HG02981 (cell line): ENCODE measurements at regions not wholly inside any gene's neighbourhood (a gene's known extent, or its start where the extent isn't known, plus 50 kb on each side); places are given as distances from the start of the nearest gene placed in this dataset.

Experiments
- ATAC-seq: cut with Tn5 transposase; IDR thresholded peaks from one replicate; pipeline ENCODE4 v1.9.1; 2021; ENCODE audit warnings: mild to moderate bottlenecking, moderate library complexity; ENCODE audit not compliant: unreplicated experiment

DNA sequence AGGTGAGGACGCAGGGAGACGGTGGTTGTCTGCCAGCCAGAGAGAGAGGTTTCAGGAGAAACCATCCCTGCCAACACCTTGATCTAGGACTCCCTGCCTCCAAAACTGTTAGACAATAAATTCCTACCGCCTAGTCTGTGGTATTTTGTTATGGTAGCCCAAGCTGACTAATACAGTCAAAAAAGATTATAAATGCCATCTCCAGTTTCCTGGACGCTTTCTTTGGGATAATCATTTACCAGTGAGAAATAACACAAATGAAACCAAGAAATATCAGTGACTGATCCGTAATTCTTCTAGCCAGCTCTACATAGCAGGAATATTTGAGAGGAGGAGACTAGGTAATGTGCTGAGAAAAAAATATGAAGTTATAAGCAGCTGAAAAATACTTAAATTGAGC lies 707.8 kb upstream of the LMCD1 start:
- no peak for ATAC-seq

DNA sequence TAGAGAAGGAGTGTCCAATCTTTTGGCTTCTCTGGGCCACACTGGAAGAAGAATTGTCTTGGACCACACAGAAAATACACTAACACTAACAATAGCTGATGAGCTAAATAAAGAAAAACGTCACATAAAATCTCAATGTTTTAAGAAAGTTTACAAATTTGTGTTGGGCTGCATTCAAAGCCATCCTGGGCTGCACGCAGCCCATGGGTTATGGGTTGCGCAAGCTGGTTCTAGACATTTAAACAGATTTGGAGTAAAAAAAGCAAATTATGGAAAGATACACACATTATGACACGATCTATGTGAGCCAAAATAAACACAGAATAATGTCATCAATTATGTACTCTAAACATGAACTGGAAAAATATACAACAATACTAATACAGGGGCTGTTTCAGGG lies 703.3 kb upstream of the LMCD1 start:
- no peak for ATAC-seq

GRCh38 chr3:7800006-7800780 lies 701.4 kb upstream of the LMCD1 start:
- ATAC-seq, result no peak

DNA sequence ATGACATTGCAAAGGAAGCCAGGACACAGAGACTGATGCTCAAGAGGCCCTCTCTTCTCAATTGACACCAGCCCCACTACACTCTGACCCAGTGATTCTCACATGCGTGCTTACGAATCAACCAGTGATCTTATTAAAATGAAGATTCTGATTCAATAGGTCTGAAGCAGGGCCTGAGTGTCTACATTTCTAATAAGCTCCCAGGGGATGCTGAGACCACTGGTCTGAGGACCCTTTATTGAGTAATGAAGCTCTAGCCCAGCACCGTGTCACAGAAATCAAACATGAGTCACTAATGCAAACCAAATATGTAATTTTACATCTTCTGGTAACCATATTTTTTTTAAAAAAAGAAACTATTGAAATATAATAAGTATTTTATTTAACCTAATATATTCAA lies 689.1 kb upstream of the LMCD1 start:
- ATAC-seq, result no peak

DNA sequence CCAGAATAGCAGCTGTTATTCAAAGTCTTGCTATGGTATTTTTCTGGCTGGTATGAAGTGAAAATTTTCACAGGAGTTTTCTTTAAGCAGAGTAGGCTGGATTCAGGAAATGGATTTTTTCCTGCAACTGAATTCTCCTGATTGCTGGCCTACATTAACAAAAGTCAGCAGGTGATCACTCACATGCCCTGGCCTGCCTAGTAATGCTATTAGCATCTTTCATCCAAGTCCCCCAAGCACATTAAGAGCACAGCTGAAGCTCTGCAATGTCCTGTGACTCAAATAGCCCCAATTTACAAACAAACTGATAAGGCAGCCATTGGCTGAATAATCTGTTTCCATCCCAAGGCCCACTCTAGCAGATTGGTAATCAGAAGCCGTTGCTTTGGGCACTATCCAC lies 688.3 kb upstream of the LMCD1 start:
- ATAC-seq, result no peak

DNA sequence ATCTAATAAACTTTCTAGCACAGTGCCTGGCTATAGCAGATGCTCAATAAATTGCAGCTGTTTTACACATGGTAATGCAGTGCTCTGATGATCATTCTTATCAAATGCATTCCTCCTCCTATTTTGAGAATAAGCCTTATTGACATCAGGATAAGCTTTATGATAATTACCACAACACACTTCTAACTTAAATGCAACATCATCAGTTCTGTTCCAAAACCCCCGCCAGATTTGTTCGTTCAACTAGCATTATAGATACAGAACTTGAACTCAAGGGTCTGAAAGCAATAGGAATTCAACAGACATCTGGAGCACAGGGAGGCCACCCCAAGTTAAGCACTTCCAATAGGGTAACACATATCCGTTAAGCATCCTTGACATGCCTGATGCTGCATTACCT lies 684.4 kb upstream of the LMCD1 start:
- ATAC-seq, result no peak

DNA sequence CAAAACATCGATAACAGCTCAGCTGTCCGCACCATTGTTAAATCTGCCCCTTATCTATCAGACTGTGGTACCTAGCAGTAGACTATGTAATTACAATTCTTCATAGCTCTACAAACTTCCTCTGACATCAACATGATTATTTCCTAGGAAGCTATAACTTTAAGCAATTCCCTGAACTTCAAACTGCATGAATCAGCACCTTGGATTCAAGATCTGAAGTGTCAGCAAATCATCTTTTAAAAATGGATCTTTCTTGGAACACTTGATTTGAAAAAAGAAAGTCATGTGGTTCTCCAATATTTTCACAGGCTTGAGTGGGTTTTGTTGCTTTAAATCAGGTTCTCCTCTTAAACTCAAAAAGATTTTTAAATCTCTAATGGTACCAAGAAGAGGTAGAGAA lies 680.7 kb upstream of the LMCD1 start:
- no peak for ATAC-seq

DNA sequence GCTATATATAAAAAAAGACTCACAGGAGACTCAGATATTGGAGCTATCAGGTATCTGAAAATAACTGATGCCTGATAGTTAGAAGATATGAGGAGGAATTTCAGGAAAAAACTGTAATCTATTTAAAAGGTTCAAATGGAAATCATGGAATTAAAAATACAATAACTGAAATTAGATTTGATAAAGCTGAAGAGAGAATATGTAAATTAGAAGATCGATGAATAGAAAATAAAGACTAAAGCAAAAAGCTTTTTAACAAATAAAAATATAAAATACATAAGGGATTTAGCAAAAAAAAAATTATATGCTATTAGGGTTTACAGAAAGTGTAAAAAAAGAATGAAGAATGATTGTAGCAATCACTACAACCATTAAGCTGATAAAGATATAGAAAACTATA lies 679.8 kb upstream of the LMCD1 start:
- no peak for ATAC-seq

DNA sequence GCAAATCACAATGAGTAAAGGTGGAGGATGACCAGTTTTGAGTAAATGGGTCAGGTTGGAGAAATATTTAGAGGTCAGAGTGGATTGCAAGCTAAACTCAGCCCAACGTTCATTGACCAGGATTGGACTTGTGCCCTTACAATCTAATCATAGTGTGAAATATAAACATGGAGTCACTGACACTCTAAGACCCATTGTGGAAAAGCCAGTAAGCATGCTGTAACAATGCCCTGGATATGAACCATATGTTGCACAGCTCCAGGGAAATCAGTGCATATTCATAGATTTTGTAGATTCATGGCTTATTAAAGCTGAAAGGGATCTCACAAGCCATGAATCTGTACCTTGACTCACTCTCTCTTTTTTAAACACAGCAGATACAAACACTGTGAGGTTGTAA lies 660.2 kb upstream of the LMCD1 start:
- no peak for ATAC-seq

DNA sequence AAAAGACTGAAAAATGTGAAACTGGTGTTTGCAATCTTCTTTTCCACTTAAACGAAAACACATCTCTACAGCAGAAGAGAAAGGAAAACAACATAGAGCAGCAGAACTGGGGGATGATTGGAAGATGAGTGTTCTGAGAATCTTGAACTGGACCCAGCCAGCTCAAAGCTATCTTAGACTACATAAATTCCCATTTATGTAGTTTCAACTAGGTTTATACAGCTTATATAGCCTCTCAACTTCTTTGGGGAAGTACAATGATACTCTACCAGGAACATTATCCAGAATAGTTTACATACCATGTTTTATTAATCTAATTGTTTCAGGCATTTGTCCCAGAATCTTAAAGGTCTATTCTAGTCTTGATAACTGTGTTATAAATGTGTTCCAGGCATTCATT lies 658.2 kb upstream of the LMCD1 start:
- ATAC-seq, result no peak

GRCh38 chr3:7847021-7847420 lies 654.6 kb upstream of the LMCD1 start:
- no peak for ATAC-seq

DNA sequence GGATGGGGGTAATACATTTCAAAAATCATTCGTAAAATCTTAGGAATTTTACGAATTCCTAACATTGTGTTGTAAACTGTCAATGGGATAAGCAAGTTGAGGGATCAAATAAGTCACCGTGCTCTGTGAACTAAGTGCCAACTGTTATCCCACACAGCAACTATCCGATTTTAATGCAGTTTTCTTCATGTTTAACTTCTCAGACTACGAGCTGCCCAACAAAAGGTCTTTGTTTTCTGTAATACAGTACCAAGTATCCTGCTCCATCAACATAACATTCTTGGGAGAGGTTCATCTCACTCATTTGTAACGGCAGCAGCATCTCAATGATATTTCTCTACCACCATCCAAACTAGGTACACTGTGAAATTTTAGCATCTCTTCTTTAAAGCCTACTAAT lies 654.1 kb upstream of the LMCD1 start:
- no peak for ATAC-seq

DNA sequence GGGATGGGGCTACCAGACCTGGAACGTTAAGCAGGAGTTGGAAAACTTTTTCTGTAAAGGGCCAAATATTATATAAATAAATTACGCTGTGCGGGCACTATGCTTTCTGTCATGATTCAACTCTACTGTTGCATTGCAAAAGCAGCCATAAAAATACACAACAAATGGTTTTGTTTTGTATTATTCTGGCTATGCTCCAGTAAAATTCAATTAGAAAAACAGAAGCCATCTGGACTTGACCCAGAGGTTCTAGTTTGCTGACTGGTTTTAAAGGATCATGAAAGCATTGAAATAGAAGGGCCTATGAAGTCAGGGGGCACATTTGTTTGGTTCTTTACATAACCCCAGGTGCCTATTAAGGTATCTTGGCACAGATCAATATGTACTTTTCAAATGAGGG lies 647.4 kb upstream of the LMCD1 start:
- no peak for ATAC-seq

GRCh38 chr3:7854721-7855120 lies 646.9 kb upstream of the LMCD1 start:
- ATAC-seq, result no peak

GRCh38 chr3:7865611-7866010 lies 636.0 kb upstream of the LMCD1 start:
- no peak for ATAC-seq

DNA sequence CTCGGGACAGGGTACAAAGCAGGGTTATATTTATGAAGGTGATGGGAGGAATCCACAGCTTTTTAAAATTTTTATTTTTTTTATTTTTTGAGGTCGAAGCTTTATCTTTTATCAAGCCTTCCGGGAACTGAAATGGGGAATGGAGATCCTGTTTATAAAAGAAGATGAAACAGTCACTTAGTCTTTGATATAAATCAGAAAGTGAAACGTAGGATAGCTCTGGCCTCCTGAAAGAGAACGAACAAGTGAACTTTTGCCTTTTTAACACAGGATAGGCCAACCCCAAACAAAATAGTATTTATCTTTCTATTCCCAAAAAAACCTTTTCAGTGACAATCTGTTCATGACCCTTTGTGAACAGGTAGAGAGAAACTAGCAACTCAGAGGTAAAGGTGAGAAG lies 634.0 kb upstream of the LMCD1 start:
- no peak for ATAC-seq

- ATAC-seq, result no peak
Measured at GRCh38 chr3:7871003-7871560, 630.5 kb upstream of the LMCD1 start.

DNA sequence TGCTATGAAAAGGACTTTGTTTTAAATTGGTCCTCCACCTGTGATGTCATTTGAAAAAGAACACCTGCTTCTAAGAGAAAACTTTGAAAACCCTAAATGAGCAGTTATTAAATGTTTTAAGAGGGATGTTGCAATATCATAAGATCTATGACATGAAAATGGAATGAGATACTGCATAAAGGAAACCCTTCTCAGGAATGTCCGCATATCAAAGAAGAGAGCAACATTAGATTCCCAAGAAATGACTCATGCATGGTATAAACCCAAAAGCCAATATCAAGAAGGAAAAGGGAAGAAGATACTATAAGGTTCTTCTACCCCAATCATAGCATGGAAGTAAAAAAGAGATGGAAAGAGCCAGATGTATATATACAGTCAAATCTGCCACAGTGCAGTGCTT lies 627.5 kb upstream of the LMCD1 start:
- no peak for ATAC-seq

GRCh38 chr3:7875925-7876324 lies 625.7 kb upstream of the LMCD1 start:
- ATAC-seq, result no peak

GRCh38 chr3:7876741-7877297 lies 624.8 kb upstream of the LMCD1 start:
- no peak for ATAC-seq

- ATAC-seq, result no peak
Measured at GRCh38 chr3:7877312-7877711, 624.3 kb upstream of the LMCD1 start.

GRCh38 chr3:7879572-7879971 lies 622.1 kb upstream of the LMCD1 start:
- ATAC-seq, result no peak

GRCh38 chr3:7881946-7882345 lies 619.7 kb upstream of the LMCD1 start:
- ATAC-seq, result no peak
